Stomach (tissue), 8 donors: ENCODE measurements at regions not wholly inside any gene's neighbourhood (a gene's known extent, or its start where the extent isn't known, plus 50 kb on each side); places are given as distances from the start of the nearest gene placed in this dataset.

Experiments used
- DNase-seq, 2 donors: peaks; one replicate each; pipeline versions ENCODE4 v3.0.0 to v3.0.0-alpha.2; 2013 to 2019
- H3K27ac ChIP-seq, 5 donors: fragments of 200-600 bp in 4 of 5; sonication (generic) in 4 of 5; one replicate each; pipeline ENCODE4 v1.5.1; 2013 to 2019; ENCODE audit warnings: mild to moderate bottlenecking in 1 of 5, moderate library complexity in 1 of 5
- H3K27me3 ChIP-seq, 3 donors: fragments of 200-600 bp; sonication (generic); one replicate each; pipeline ENCODE4 v1.5.1; 2017 to 2019; ENCODE audit warnings: mixed run types in 1 of 3
- H3K36me3 ChIP-seq, 4 donors: fragments of 200-600 bp; sonication (generic); 1 replicate in 3 of 4; 2 replicates in 1 of 4; pipeline ENCODE4 v1.5.1; 2016 to 2019
- H3K4me1 ChIP-seq, 4 donors: fragments of 200-600 bp; sonication (generic); one replicate each; pipeline ENCODE4 v1.5.1; 2016 to 2019
- H3K4me3 ChIP-seq, 4 donors: fragments of 200-600 bp; sonication (generic) in 3 of 4; one replicate each; pipeline ENCODE4 v1.5.1; 2016 to 2019; ENCODE audit warnings: mild to moderate bottlenecking in 1 of 4
- H3K9me3 ChIP-seq, 4 donors: fragments of 200-600 bp; sonication (generic); one replicate each; pipeline ENCODE4 v1.5.1; 2016 to 2019
- CTCF ChIP-seq, 7 experiments: fragments of 450-650 bp in 4 of 7; fragments of 200-600 bp in 3 of 7; sonication (generic) in 3 of 7; IDR thresholded peaks; one replicate each; pipeline ENCODE4 v1.5.1; 2016 to 2019; ENCODE audit warnings: antibody characterized with exemption in 7 of 7, control low read depth in 2 of 7, mild to moderate bottlenecking in 1 of 7
- EP300 ChIP-seq: sonication (generic); formaldehyde crosslinking; IDR thresholded peaks from one replicate; pipeline ENCODE4 v1.6.1; 2017; ENCODE audit warnings: antibody characterized with exemption
- POLR2A ChIP-seq, 4 donors: fragments of 450-650 bp; IDR thresholded peaks; one replicate each; pipeline ENCODE4 v1.6.1; 2016; ENCODE audit warnings: antibody characterized with exemption in 4 of 4, control low read depth in 2 of 4, mild to moderate bottlenecking in 1 of 4, moderate library complexity in 1 of 4
- POLR2AphosphoS5 ChIP-seq, 3 donors: sonication (generic); formaldehyde crosslinking; IDR thresholded peaks; one replicate each; pipeline ENCODE4 v1.6.1; 2016; ENCODE audit warnings: antibody characterized with exemption in 3 of 3
- WGBS, 5 donors: extraction: QIAGEN DNeasy Blood & Tissue Kit in 3 of 5; methylation state at CpG; one replicate each; pipeline versions ENCODE4 v1.1.5 to v1.1.7; 2013 to 2018; 5-methylcytosine and 5-hydroxymethylcytosine counted together
- intact Hi-C: fragments of 100-400 bp; cut with DNase I; formaldehyde crosslinking; loops from one replicate; pipeline ENCODE4 v1.15.1; 2023; ENCODE audit warnings: low total_unique reads
- donor health status: healthy with polysubstance abuse.
- donor health status: Bipolar disorder and iron deficiency.
- donor health status: healthy.

- Histone ChIP-seq H3K9me3 (no peaks in the 10 kb centered on the region), H3K27ac (no peak overlapping the region), H3K27me3 (no peaks in the 10 kb centered on the region), H3K4me3 (no peak overlapping the region), H3K4me1 (no peaks in the 10 kb centered on the region), H3K36me3 (no peaks in the 10 kb centered on the region)
- intact Hi-C loops, result no loop called here
- DNase-seq, result no peak
- TF ChIP-seq EP300 (no peak), POLR2AphosphoS5 (IDR thresholded peaks at IDR 0.05) (no peak), CTCF (IDR thresholded peaks at IDR 0.05) (no peak), POLR2A (IDR thresholded peaks at IDR 0.05) (no peak)
These were observed 162.2 kb downstream of the GADD45G start for GRCh38 chr9:89766991-89767390.

- no peak for DNase-seq
- TF ChIP-seq CTCF (IDR thresholded peaks at IDR 0.05) (no peak), POLR2AphosphoS5 (IDR thresholded peaks at IDR 0.05) (no peak), POLR2A (IDR thresholded peaks at IDR 0.05) (no peak), EP300 (no peak)
- Histone ChIP-seq H3K4me3 (no peak overlapping the region), H3K27me3 (no peaks in the 10 kb centered on the region), H3K36me3 (no peaks in the 10 kb centered on the region), H3K27ac (no peak overlapping the region), H3K9me3 (no peaks in the 10 kb centered on the region), H3K4me1 (no peaks in the 10 kb centered on the region)
- intact Hi-C loops, result no loop called here
- WGBS, 5 donors, result 43 to 70% (median 65%) methylated on average over 4 of the region's 4 CpGs
These were observed 163.2 kb downstream of the GADD45G start for GRCh38 chr9:89768051-89768450.

- Histone ChIP-seq H3K27me3 (no peaks in the 10 kb centered on the region), H3K9me3 (no peaks in the 10 kb centered on the region), H3K36me3 (no peaks in the 10 kb centered on the region), H3K4me3 (no peak overlapping the region), H3K4me1 (no peaks in the 10 kb centered on the region), H3K27ac (no peak overlapping the region)
- DNase-seq, result no peak
- 79 to 88% (median 86%) methylated on average over 7 of the region's 7 CpGs for WGBS, 5 donors
- intact Hi-C loops, result no loop called here
- TF ChIP-seq EP300, result no peak
- TF ChIP-seq CTCF (IDR thresholded peaks at IDR 0.05), result no peak
- no peak for TF ChIP-seq POLR2A (IDR thresholded peaks at IDR 0.05)
- TF ChIP-seq POLR2AphosphoS5 (IDR thresholded peaks at IDR 0.05), result no peak
These were observed 163.8 kb downstream of the GADD45G start for GRCh38 chr9:89768650-89769071.

- intact Hi-C loops, result no loop called here
- DNase-seq, result no peak
- no peaks in the 10 kb centered on the region for H3K27me3 ChIP-seq
- no peaks in the 10 kb centered on the region for H3K9me3 ChIP-seq
- H3K4me1 ChIP-seq, result no peaks in the 10 kb centered on the region
- TF ChIP-seq CTCF (IDR thresholded peaks at IDR 0.05) (no peak), POLR2AphosphoS5 (IDR thresholded peaks at IDR 0.05) (no peak), EP300 (no peak)
- H3K36me3 ChIP-seq, result no peaks in the 10 kb centered on the region
- H3K27ac ChIP-seq, result no peak overlapping the region
- WGBS, 5 donors, result 76 to 82% (median 78%) methylated on average over 8 of the region's 8 CpGs
- no peak overlapping the region for H3K4me3 ChIP-seq
These were observed 165.8 kb downstream of the GADD45G start for GRCh38 chr9:89770531-89771174.
